NB4 (cell line): ENCODE measurements at regions not wholly inside any gene's neighbourhood (a gene's known extent, or its start where the extent isn't known, plus 50 kb on each side); places are given as distances from the start of the nearest gene placed in this dataset.

ENCODE experiments used
- MYC ChIP-seq: IDR thresholded peaks from 2 replicates; pipeline ENCODE4 v1.6.1; 2011; ENCODE audit warnings: low read depth, low read length
- POLR2A ChIP-seq: IDR thresholded peaks from 2 replicates; pipeline ENCODE4 v1.6.1; 2011; ENCODE audit warnings: mild to moderate bottlenecking; ENCODE audit not compliant: insufficient read length; ENCODE audit errors: extremely low read depth
- TF ChIP-seq, protein P1 (sequence below): IDR thresholded peaks from one replicate; pipeline ENCODE4 v1.5.1; 2012; ENCODE audit warnings: low read depth, low read length
- TF ChIP-seq, protein P2 (sequence below): IDR thresholded peaks from 2 replicates; pipeline ENCODE4 v1.6.1; 2011; ENCODE audit warnings: low read depth, low read length

- TF ChIP-seq, protein P1, sequence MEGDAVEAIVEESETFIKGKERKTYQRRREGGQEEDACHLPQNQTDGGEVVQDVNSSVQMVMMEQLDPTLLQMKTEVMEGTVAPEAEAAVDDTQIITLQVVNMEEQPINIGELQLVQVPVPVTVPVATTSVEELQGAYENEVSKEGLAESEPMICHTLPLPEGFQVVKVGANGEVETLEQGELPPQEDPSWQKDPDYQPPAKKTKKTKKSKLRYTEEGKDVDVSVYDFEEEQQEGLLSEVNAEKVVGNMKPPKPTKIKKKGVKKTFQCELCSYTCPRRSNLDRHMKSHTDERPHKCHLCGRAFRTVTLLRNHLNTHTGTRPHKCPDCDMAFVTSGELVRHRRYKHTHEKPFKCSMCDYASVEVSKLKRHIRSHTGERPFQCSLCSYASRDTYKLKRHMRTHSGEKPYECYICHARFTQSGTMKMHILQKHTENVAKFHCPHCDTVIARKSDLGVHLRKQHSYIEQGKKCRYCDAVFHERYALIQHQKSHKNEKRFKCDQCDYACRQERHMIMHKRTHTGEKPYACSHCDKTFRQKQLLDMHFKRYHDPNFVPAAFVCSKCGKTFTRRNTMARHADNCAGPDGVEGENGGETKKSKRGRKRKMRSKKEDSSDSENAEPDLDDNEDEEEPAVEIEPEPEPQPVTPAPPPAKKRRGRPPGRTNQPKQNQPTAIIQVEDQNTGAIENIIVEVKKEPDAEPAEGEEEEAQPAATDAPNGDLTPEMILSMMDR = no peak
- TF ChIP-seq POLR2A (no peak), MYC (no peak)
- TF ChIP-seq, protein P2, sequence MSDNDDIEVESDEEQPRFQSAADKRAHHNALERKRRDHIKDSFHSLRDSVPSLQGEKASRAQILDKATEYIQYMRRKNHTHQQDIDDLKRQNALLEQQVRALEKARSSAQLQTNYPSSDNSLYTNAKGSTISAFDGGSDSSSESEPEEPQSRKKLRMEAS = no peak
Measured at GRCh38 chr5:4981608-4982007, 158.5 kb upstream of the ADAMTS16 start.
